Tibial nerve (tissue), 4 donors: ENCODE measurements at regions not wholly inside any gene's neighbourhood (a gene's known extent, or its start where the extent isn't known, plus 50 kb on each side); places are given as distances from the start of the nearest gene placed in this dataset.

ENCODE experiments used
- CTCF ChIP-seq, 5 experiments: fragments of 200-600 bp in 3 of 5; fragments of 450-650 bp in 2 of 5; sonication (generic) in 3 of 5; IDR thresholded peaks; one replicate each; pipeline ENCODE4 v1.5.1; 2016 to 2019; ENCODE audit warnings: antibody characterized with exemption in 5 of 5, mild to moderate bottlenecking in 3 of 5, moderate library complexity in 2 of 5
- EP300 ChIP-seq, 2 donors: sonication (generic); formaldehyde crosslinking; IDR thresholded peaks; one replicate each; pipeline ENCODE4 v1.6.1; 2017; ENCODE audit warnings: antibody characterized with exemption in 2 of 2, mild to moderate bottlenecking in 1 of 2
- POLR2A ChIP-seq, 2 donors: fragments of 450-650 bp; IDR thresholded peaks; one replicate each; pipeline ENCODE4 v1.6.1; 2017; ENCODE audit warnings: antibody characterized with exemption in 2 of 2, mild to moderate bottlenecking in 2 of 2, moderate library complexity in 2 of 2

- TF ChIP-seq POLR2A (IDR thresholded peaks at IDR 0.05) (no peak), CTCF (IDR thresholded peaks at IDR 0.05) (no peak), EP300 (IDR thresholded peaks at IDR 0.05) (no peak)
Observed at GRCh38 chr4:187500796-187501195, 494.8 kb upstream of the ZFP42 start.
